ENCODE measurements at regions not wholly inside any gene's neighbourhood (a gene's known extent, or its start where the extent isn't known, plus 50 kb on each side); places are given as distances from the start of the nearest gene placed in this dataset.
"Not testable (repeated sequence)": the region's sequence is repeated elsewhere in the genome, so short reads cannot be mapped to it uniquely, and the experiment has no call there.

DNA sequence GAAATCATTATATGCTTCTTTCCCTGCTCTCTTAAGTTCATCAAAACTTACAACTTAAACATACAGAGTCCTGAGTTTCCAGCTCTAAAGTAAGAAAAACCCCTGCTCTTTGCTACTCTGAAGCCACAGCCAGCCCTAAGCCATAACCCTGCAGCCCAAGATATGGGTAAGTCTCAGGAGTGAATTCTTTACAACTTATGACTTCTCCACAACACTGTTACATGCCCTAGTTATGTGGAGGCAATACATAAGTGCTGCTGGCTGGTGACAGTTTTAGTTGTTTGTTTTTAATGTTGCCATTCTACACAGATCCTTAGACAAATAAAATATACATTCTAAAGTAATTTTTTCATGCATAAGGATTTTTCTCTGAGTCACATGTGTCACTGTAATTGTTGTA, 100.2 kb downstream of the FBXO8 start:
- no peaks in the 10 kb centered on the region for H3K9me3 Mint-ChIP-seq (ENCODE audit: unreplicated experiment)
- TF ChIP-seq, protein P1, sequence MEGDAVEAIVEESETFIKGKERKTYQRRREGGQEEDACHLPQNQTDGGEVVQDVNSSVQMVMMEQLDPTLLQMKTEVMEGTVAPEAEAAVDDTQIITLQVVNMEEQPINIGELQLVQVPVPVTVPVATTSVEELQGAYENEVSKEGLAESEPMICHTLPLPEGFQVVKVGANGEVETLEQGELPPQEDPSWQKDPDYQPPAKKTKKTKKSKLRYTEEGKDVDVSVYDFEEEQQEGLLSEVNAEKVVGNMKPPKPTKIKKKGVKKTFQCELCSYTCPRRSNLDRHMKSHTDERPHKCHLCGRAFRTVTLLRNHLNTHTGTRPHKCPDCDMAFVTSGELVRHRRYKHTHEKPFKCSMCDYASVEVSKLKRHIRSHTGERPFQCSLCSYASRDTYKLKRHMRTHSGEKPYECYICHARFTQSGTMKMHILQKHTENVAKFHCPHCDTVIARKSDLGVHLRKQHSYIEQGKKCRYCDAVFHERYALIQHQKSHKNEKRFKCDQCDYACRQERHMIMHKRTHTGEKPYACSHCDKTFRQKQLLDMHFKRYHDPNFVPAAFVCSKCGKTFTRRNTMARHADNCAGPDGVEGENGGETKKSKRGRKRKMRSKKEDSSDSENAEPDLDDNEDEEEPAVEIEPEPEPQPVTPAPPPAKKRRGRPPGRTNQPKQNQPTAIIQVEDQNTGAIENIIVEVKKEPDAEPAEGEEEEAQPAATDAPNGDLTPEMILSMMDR (IDR thresholded peaks at IDR 0.05; ENCODE audit: unreplicated experiment): no peak
- H3K27me3 Mint-ChIP-seq (ENCODE audit: unreplicated experiment): no peaks in the 10 kb centered on the region
- DNase-seq (ENCODE audit: low spot score): no peak
- no peak overlapping the region for H3K4me3 Mint-ChIP-seq (ENCODE audit: unreplicated experiment)
- no peaks in the 10 kb centered on the region for H3K36me3 Mint-ChIP-seq (ENCODE audit: low read depth, unreplicated experiment)
- no peaks in the 10 kb centered on the region for H3K4me1 Mint-ChIP-seq (ENCODE audit: unreplicated experiment)
- H3K27ac Mint-ChIP-seq (ENCODE audit: unreplicated experiment): no peak overlapping the region

DNA sequence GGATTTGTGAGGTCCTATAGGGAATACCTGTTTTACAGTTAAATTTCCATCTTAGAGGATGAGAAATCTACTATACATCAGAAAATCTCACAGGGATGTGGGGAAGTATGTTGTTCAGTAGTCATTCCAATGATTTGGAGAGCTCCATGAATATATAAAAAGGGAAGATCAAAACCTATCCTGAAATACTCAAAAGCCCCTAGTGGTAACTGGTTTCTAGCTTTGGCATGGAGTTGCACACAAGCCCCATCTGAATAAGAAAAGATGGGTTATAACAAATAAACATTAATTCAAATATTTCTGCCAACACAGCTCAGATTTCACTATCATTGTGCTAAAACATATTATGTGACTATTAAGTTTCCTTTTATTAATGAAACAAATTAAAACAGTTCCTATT, 101.6 kb downstream of the FBXO8 start:
- H3K4me1 Mint-ChIP-seq (ENCODE audit: unreplicated experiment): no peaks in the 10 kb centered on the region
- H3K9me3 Mint-ChIP-seq (ENCODE audit: unreplicated experiment): no peaks in the 10 kb centered on the region
- no peaks in the 10 kb centered on the region for H3K36me3 Mint-ChIP-seq (ENCODE audit: low read depth, unreplicated experiment)
- TF ChIP-seq, protein P1 (IDR thresholded peaks at IDR 0.05; ENCODE audit: unreplicated experiment): peak; percentile 31
- no peak for DNase-seq (ENCODE audit: low spot score)
- no peaks in the 10 kb centered on the region for H3K27me3 Mint-ChIP-seq (ENCODE audit: unreplicated experiment)
- H3K27ac Mint-ChIP-seq (ENCODE audit: unreplicated experiment): no peak overlapping the region
- H3K4me3 Mint-ChIP-seq (ENCODE audit: unreplicated experiment): no peak overlapping the region

GRCh38 chr4:174177536-174177935, 105.9 kb downstream of the FBXO8 start:
- no peak overlapping the region for H3K4me3 Mint-ChIP-seq (ENCODE audit: unreplicated experiment)
- TF ChIP-seq, protein P1 (IDR thresholded peaks at IDR 0.05; ENCODE audit: unreplicated experiment): no peak
- no peaks in the 10 kb centered on the region for H3K36me3 Mint-ChIP-seq (ENCODE audit: low read depth, unreplicated experiment)
- no peak overlapping the region for H3K27ac Mint-ChIP-seq (ENCODE audit: unreplicated experiment)
- H3K4me1 Mint-ChIP-seq (ENCODE audit: unreplicated experiment): no peaks in the 10 kb centered on the region
- no peaks in the 10 kb centered on the region for H3K27me3 Mint-ChIP-seq (ENCODE audit: unreplicated experiment)
- no peak for DNase-seq (ENCODE audit: low spot score)
- H3K9me3 Mint-ChIP-seq (ENCODE audit: unreplicated experiment): no peaks in the 10 kb centered on the region

DNA sequence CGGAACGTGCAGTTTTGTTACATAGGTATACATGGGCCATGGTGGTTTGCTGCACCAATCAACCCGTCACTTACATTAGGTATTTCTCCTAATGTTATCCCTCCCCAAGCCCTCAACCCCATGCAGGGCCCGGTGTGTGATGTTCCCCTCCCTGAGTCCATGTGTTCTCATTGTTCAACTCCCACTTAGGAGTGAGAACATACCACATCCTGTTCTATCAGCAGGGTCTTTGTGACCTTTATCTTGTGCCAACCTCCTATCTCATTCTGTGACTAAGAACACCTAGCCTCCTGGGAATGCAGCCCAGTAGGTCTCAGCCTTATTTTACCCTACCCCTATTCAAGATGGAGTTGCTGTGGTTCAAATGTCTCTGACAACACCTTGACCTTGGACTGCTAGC, 107.6 kb downstream of the FBXO8 start:
- H3K4me3 Mint-ChIP-seq (ENCODE audit: unreplicated experiment); H3K27ac Mint-ChIP-seq (ENCODE audit: unreplicated experiment); DNase-seq (ENCODE audit: low spot score); H3K9me3 Mint-ChIP-seq (ENCODE audit: unreplicated experiment); H3K27me3 Mint-ChIP-seq (ENCODE audit: unreplicated experiment); H3K4me1 Mint-ChIP-seq (ENCODE audit: unreplicated experiment); H3K36me3 Mint-ChIP-seq (ENCODE audit: low read depth, unreplicated experiment): not testable (repeated sequence)

- no peak overlapping the region for H3K4me3 Mint-ChIP-seq (ENCODE audit: unreplicated experiment)
- TF ChIP-seq, protein P1 (IDR thresholded peaks at IDR 0.05; ENCODE audit: unreplicated experiment): no peak
- H3K27ac Mint-ChIP-seq (ENCODE audit: unreplicated experiment): no peak overlapping the region
- no peaks in the 10 kb centered on the region for H3K27me3 Mint-ChIP-seq (ENCODE audit: unreplicated experiment)
- no peaks in the 10 kb centered on the region for H3K36me3 Mint-ChIP-seq (ENCODE audit: low read depth, unreplicated experiment)
- no peak for DNase-seq (ENCODE audit: low spot score)
- no peaks in the 10 kb centered on the region for H3K9me3 Mint-ChIP-seq (ENCODE audit: unreplicated experiment)
- H3K4me1 Mint-ChIP-seq (ENCODE audit: unreplicated experiment): no peaks in the 10 kb centered on the region
These were observed 110.1 kb downstream of the FBXO8 start for GRCh38 chr4:174173360-174173759.

- no peaks in the 10 kb centered on the region for H3K27me3 Mint-ChIP-seq (ENCODE audit: unreplicated experiment)
- no peak overlapping the region for H3K4me3 Mint-ChIP-seq (ENCODE audit: unreplicated experiment)
- H3K36me3 Mint-ChIP-seq (ENCODE audit: low read depth, unreplicated experiment): no peaks in the 10 kb centered on the region
- DNase-seq (ENCODE audit: low spot score): no peak
- H3K9me3 Mint-ChIP-seq (ENCODE audit: unreplicated experiment): no peaks in the 10 kb centered on the region
- TF ChIP-seq, protein P1 (IDR thresholded peaks at IDR 0.05; ENCODE audit: unreplicated experiment): no peak
- no peaks in the 10 kb centered on the region for H3K4me1 Mint-ChIP-seq (ENCODE audit: unreplicated experiment)
- no peak overlapping the region for H3K27ac Mint-ChIP-seq (ENCODE audit: unreplicated experiment)
These were observed 111.2 kb downstream of the FBXO8 start for GRCh38 chr4:174172274-174172673.
